K562 (cell line): ENCODE measurements at regions not wholly inside any gene's neighbourhood (a gene's known extent, or its start where the extent isn't known, plus 50 kb on each side); places are given as distances from the start of the nearest gene placed in this dataset.

Source experiments
- CEBPB ChIP-seq: fragments of 450-650 bp; IDR thresholded peaks from 2 replicates; pipeline ENCODE4 v1.6.1; 2016; ENCODE audit warnings: missing genetic modification characterization, missing compliant biosample characterization
- GATA2 ChIP-seq: sonication (generic); formaldehyde crosslinking; IDR thresholded peaks from 2 replicates; pipeline ENCODE4 v1.4.0; 2020; ENCODE audit warnings: mild to moderate bottlenecking, missing genetic modification reagents
- NCOA2 ChIP-seq, 2 experiments: fragments of 450-650 bp; IDR thresholded peaks; 2 replicates each; pipeline ENCODE4 v1.6.1; 2018; ENCODE audit warnings: mild to moderate bottlenecking in 2 of 2, moderate library complexity in 1 of 2; ENCODE audit not compliant: partially characterized antibody in 2 of 2
- NCOA4 ChIP-seq: fragments of 450-650 bp; IDR thresholded peaks from 2 replicates; pipeline ENCODE4 v1.6.1; 2018; ENCODE audit warnings: mild to moderate bottlenecking; ENCODE audit not compliant: partially characterized antibody
- PPARD ChIP-seq: fragments of 250-450 bp; sonication (Bioruptor Pico); IDR thresholded peaks from 2 replicates; pipeline ENCODE4 v1.8.0; 2022; ENCODE audit warnings: inconsistent platforms, mild to moderate bottlenecking, moderate library complexity
- RNF2 ChIP-seq: sonication (generic); IDR thresholded peaks from 2 replicates; pipeline ENCODE4 v1.6.1; 2016
- SRSF3 ChIP-seq: fragments of 200-400 bp; formaldehyde crosslinking; IDR thresholded peaks from 2 replicates; pipeline ENCODE4 v1.6.1; 2016; ENCODE audit warnings: mild to moderate bottlenecking, low read length, moderate library complexity; ENCODE audit not compliant: insufficient read depth
- SRSF9 ChIP-seq: fragments of 200-400 bp; formaldehyde crosslinking; IDR thresholded peaks from 2 replicates; pipeline ENCODE4 v1.6.1; 2017; ENCODE audit warnings: low read depth, low read length, borderline replicate concordance
- ZEB2 ChIP-seq: fragments of 450-650 bp; IDR thresholded peaks from 2 replicates; pipeline ENCODE4 v1.6.1; 2016
- ZNF583 ChIP-seq: fragments of 250-450 bp; sonication (Bioruptor Pico); IDR thresholded peaks from 2 replicates; pipeline ENCODE4 v1.4.0; 2020
- ZSCAN32 ChIP-seq: fragments of 450-650 bp; formaldehyde crosslinking; IDR thresholded peaks from 2 replicates; pipeline ENCODE4 v1.4.0; 2020; ENCODE audit warnings: mild to moderate bottlenecking, moderate library complexity
- TF ChIP-seq, protein P1 (sequence below): sonication (generic); formaldehyde crosslinking; IDR thresholded peaks from 2 replicates; pipeline ENCODE4 v1.8.0; 2023; ENCODE audit warnings: mild to moderate bottlenecking, missing genetic modification reagents
- TF ChIP-seq, protein P2 (sequence below): fragments of 450-650 bp; IDR thresholded peaks from 2 replicates; pipeline ENCODE4 v1.6.1; 2016; ENCODE audit warnings: low read depth, mild to moderate bottlenecking, moderate library complexity
- TF ChIP-seq, protein P3 (sequence below): fragments of 450-650 bp; IDR thresholded peaks from 2 replicates; pipeline ENCODE4 v1.6.1; 2018; ENCODE audit not compliant: partially characterized antibody
- TF ChIP-seq, protein P4 (sequence below): sonication (generic); formaldehyde crosslinking; IDR thresholded peaks from 2 replicates; pipeline ENCODE4 v1.8.0; 2023; ENCODE audit warnings: missing genetic modification reagents, mild to moderate bottlenecking, borderline replicate concordance

DNA sequence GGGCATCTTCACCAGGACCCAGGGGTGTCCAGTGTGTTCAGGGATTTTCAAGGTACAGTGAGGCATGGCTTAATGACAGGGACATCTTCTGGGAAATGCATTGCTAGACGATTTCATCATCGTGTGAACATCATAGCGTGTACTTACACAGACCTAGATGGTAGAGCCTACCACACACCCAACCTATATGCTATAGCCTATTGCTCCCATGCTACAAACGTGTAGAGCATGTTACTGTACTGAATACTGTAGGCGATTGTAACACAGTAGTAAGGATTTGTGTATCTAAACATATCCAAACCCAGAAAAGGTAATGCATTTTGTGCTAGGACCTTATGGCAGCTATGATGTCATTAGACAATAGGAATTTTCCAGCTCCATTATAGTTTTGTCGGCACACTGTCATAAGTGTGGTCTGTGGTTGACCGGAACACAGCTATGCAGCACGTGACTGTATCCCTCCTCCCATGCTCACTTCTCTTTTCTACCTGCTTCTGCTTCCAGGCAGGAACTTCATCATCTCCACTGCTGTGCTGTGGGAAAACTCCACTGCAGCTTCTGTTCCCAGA is 416.2 kb upstream of the NFE2L3 start (continued):
- TF ChIP-seq, protein P1, sequence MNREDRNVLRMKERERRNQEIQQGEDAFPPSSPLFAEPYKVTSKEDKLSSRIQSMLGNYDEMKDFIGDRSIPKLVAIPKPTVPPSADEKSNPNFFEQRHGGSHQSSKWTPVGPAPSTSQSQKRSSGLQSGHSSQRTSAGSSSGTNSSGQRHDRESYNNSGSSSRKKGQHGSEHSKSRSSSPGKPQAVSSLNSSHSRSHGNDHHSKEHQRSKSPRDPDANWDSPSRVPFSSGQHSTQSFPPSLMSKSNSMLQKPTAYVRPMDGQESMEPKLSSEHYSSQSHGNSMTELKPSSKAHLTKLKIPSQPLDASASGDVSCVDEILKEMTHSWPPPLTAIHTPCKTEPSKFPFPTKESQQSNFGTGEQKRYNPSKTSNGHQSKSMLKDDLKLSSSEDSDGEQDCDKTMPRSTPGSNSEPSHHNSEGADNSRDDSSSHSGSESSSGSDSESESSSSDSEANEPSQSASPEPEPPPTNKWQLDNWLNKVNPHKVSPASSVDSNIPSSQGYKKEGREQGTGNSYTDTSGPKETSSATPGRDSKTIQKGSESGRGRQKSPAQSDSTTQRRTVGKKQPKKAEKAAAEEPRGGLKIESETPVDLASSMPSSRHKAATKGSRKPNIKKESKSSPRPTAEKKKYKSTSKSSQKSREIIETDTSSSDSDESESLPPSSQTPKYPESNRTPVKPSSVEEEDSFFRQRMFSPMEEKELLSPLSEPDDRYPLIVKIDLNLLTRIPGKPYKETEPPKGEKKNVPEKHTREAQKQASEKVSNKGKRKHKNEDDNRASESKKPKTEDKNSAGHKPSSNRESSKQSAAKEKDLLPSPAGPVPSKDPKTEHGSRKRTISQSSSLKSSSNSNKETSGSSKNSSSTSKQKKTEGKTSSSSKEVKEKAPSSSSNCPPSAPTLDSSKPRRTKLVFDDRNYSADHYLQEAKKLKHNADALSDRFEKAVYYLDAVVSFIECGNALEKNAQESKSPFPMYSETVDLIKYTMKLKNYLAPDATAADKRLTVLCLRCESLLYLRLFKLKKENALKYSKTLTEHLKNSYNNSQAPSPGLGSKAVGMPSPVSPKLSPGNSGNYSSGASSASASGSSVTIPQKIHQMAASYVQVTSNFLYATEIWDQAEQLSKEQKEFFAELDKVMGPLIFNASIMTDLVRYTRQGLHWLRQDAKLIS, result no peak
- TF ChIP-seq SRSF9 (no peak), ZNF583 (peak; percentile 55; the same call in 1 of the 2 replicates), GATA2 (no peak), NCOA4 (no peak), ZEB2 (no peak), ZSCAN32 (CRISPR knock-in tag) (0 out of 2 replicates have a peak, but pooled peaks have one; percentile 48), SRSF3 (no peak), NCOA2 (IDR thresholded peaks at IDR 0.05; ENCODE audit: partially characterized antibody in 2 of 2) (no peak), RNF2 (no peak), PPARD (no peak), CEBPB (tag) (0 out of 2 replicates have a peak, but pooled peaks have one; percentile 47)
- TF ChIP-seq, protein P2, sequence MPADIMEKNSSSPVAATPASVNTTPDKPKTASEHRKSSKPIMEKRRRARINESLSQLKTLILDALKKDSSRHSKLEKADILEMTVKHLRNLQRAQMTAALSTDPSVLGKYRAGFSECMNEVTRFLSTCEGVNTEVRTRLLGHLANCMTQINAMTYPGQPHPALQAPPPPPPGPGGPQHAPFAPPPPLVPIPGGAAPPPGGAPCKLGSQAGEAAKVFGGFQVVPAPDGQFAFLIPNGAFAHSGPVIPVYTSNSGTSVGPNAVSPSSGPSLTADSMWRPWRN, result no peak
- TF ChIP-seq, protein P3, sequence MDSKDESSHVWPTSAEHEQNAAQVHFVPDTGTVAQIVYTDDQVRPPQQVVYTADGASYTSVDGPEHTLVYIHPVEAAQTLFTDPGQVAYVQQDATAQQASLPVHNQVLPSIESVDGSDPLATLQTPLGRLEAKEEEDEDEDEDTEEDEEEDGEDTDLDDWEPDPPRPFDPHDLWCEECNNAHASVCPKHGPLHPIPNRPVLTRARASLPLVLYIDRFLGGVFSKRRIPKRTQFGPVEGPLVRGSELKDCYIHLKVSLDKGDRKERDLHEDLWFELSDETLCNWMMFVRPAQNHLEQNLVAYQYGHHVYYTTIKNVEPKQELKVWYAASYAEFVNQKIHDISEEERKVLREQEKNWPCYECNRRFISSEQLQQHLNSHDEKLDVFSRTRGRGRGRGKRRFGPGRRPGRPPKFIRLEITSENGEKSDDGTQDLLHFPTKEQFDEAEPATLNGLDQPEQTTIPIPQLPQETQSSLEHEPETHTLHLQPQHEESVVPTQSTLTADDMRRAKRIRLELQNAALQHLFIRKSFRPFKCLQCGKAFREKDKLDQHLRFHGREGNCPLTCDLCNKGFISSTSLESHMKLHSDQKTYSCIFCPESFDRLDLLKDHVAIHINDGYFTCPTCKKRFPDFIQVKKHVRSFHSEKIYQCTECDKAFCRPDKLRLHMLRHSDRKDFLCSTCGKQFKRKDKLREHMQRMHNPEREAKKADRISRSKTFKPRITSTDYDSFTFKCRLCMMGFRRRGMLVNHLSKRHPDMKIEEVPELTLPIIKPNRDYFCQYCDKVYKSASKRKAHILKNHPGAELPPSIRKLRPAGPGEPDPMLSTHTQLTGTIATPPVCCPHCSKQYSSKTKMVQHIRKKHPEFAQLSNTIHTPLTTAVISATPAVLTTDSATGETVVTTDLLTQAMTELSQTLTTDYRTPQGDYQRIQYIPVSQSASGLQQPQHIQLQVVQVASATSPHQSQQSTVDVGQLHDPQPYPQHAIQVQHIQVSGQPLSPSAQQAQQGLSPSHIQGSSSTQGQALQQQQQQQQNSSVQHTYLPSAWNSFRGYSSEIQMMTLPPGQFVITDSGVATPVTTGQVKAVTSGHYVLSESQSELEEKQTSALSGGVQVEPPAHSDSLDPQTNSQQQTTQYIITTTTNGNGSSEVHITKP, result no peak
- TF ChIP-seq, protein P4, sequence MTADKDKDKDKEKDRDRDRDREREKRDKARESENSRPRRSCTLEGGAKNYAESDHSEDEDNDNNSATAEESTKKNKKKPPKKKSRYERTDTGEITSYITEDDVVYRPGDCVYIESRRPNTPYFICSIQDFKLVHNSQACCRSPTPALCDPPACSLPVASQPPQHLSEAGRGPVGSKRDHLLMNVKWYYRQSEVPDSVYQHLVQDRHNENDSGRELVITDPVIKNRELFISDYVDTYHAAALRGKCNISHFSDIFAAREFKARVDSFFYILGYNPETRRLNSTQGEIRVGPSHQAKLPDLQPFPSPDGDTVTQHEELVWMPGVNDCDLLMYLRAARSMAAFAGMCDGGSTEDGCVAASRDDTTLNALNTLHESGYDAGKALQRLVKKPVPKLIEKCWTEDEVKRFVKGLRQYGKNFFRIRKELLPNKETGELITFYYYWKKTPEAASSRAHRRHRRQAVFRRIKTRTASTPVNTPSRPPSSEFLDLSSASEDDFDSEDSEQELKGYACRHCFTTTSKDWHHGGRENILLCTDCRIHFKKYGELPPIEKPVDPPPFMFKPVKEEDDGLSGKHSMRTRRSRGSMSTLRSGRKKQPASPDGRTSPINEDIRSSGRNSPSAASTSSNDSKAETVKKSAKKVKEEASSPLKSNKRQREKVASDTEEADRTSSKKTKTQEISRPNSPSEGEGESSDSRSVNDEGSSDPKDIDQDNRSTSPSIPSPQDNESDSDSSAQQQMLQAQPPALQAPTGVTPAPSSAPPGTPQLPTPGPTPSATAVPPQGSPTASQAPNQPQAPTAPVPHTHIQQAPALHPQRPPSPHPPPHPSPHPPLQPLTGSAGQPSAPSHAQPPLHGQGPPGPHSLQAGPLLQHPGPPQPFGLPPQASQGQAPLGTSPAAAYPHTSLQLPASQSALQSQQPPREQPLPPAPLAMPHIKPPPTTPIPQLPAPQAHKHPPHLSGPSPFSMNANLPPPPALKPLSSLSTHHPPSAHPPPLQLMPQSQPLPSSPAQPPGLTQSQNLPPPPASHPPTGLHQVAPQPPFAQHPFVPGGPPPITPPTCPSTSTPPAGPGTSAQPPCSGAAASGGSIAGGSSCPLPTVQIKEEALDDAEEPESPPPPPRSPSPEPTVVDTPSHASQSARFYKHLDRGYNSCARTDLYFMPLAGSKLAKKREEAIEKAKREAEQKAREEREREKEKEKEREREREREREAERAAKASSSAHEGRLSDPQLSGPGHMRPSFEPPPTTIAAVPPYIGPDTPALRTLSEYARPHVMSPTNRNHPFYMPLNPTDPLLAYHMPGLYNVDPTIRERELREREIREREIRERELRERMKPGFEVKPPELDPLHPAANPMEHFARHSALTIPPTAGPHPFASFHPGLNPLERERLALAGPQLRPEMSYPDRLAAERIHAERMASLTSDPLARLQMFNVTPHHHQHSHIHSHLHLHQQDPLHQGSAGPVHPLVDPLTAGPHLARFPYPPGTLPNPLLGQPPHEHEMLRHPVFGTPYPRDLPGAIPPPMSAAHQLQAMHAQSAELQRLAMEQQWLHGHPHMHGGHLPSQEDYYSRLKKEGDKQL (CRISPR knock-in tag), result no peak
